K562 (cell line): ENCODE measurements at regions not wholly inside any gene's neighbourhood (a gene's known extent, or its start where the extent isn't known, plus 50 kb on each side); places are given as distances from the start of the nearest gene placed in this dataset.

Experiments
- ATAC-seq: fragments of 200-7000 bp; cut with Tn5 transposase; 3 replicates; pipeline ENCODE4 v1.9.1; 2020; ENCODE audit warnings: moderate library complexity
- BruUV-seq: library from RNA; stranded (reverse); fragments of 400-500 nt; replicated peaks from 2 replicates; lab custom pipeline; 2021; lab: Mats Ljungman, UMichigan
- CTCF ChIA-PET: fragments of 300-600 bp; formaldehyde crosslinking; extraction: SDS; loops from one replicate; lab custom pipeline; 2021; ENCODE audit warnings: low intra/inter-chr PET ratio; lab: Yijun Ruan, JAX
- POLR2A ChIA-PET: fragments of 300-600, 350-650 bp; sonication (Branson Sonifier 250); formaldehyde crosslinking; extraction: SDS; loops from one replicate; lab custom pipeline; 2021; ENCODE audit warnings: antibody characterized with exemption, inconsistent platforms; lab: Yijun Ruan, JAX
- DNase-seq, 4 experiments: peaks; one replicate each; pipeline versions ENCODE4 v3.0.0 to v3.0.0-alpha.2; 2011 to 2018; ENCODE audit warnings: low spot score in 3 of 4, mixed read lengths in 3 of 4; ENCODE audit errors: extremely low read depth in 1 of 4
- FAIRE-seq: peaks from 2 replicates; lab custom pipeline; 2011; peaks lifted over from hg19 to GRCh38; lab: Jason Lieb, UNC
- H2AFZ ChIP-seq: 2 replicates; pipeline ENCODE4 v1.6.0; 2011; ENCODE audit warnings: low read depth, low read length, control low read depth, inconsistent platforms
- H3K27ac ChIP-seq: fragments of 200-600 bp; 3 replicates; pipeline ENCODE4 v1.8.0; 2011; ENCODE audit warnings: low read depth, mild to moderate bottlenecking, control low read depth, inconsistent platforms, low read length, moderate library complexity, mixed read lengths; ENCODE audit errors: extremely low read depth
- H3K27me3 ChIP-seq, 2 experiments: fragments of 300-600 bp in 1 of 2; 2 replicates in 1 of 2; 3 replicates in 1 of 2; pipeline versions ENCODE4 v1.6.0 to v1.8.0; 2011; ENCODE audit warnings: inconsistent platforms in 2 of 2, low read length in 2 of 2, mild to moderate bottlenecking in 1 of 2, mixed read lengths in 1 of 2, moderate library complexity in 1 of 2; ENCODE audit not compliant: control insufficient read depth in 2 of 2, insufficient read depth in 2 of 2
- H3K36me3 ChIP-seq: fragments of 300-600 bp; 3 replicates; pipeline ENCODE4 v1.8.0; 2011; ENCODE audit warnings: mild to moderate bottlenecking, low read length, inconsistent platforms; ENCODE audit not compliant: control insufficient read depth, insufficient read depth
- H3K4me1 ChIP-seq, 2 experiments: fragments of 200-600 bp in 1 of 2; replicated peaks in 1 of 2; 2 replicates in 1 of 2; 3 replicates in 1 of 2; pipeline versions ENCODE4 v1.5.1 to v1.8.0; 2011; ENCODE audit warnings: inconsistent platforms in 2 of 2, low read length in 2 of 2, mild to moderate bottlenecking in 1 of 2, mixed read lengths in 1 of 2, moderate library complexity in 1 of 2; ENCODE audit not compliant: control insufficient read depth in 2 of 2, insufficient read depth in 2 of 2
- H3K4me2 ChIP-seq: 2 replicates; pipeline ENCODE4 v1.6.1; 2011; ENCODE audit warnings: low read length, control low read depth, inconsistent platforms, mixed read lengths; ENCODE audit not compliant: insufficient read depth
- H3K4me3 ChIP-seq: fragments of 200-600 bp; sonication (generic), shearing (Covaris generic); 2 replicates; pipeline ENCODE4 v1.5.1; 2016; ENCODE audit warnings: control low read depth, inconsistent platforms
- H3K79me2 ChIP-seq: fragments of 200-600 bp; 3 replicates; pipeline ENCODE4 v1.8.0; 2011; ENCODE audit warnings: low read length, inconsistent platforms; ENCODE audit not compliant: control insufficient read depth, insufficient read depth
- H3K9ac ChIP-seq, 2 experiments: 2 replicates each; pipeline versions ENCODE4 v1.6.0 to v1.6.1; 2011; ENCODE audit warnings: low read depth in 2 of 2, low read length in 2 of 2, control low read depth in 1 of 2, inconsistent platforms in 1 of 2, mild to moderate bottlenecking in 1 of 2, mixed read lengths in 1 of 2; ENCODE audit not compliant: insufficient read depth in 1 of 2
- H3K9me1 ChIP-seq: one replicate; pipeline ENCODE4 v1.6.0; 2011; ENCODE audit warnings: inconsistent platforms, mild to moderate bottlenecking, low read length, moderate library complexity; ENCODE audit not compliant: control insufficient read depth, insufficient read depth
- H3K9me3 ChIP-seq: replicated peaks from 2 replicates; pipeline ENCODE4 v1.5.1; 2011; ENCODE audit warnings: low read depth, low read length, inconsistent platforms; ENCODE audit not compliant: control insufficient read depth, insufficient read depth
- H4K20me1 ChIP-seq: replicated peaks from 2 replicates; pipeline ENCODE4 v1.6.1; 2011; ENCODE audit warnings: low read length, inconsistent platforms, mixed read lengths; ENCODE audit not compliant: control insufficient read depth, insufficient read depth
- ASH1L ChIP-seq: fragments of 450-650 bp; IDR thresholded peaks from 2 replicates; pipeline ENCODE4 v1.6.1; 2018; ENCODE audit warnings: borderline replicate concordance, mild to moderate bottlenecking, low read depth; ENCODE audit not compliant: partially characterized antibody
- CBX8 ChIP-seq: fragments of 200-600 bp; sonication (generic); IDR thresholded peaks from 2 replicates; pipeline ENCODE4 v1.6.1; 2012; ENCODE audit warnings: borderline replicate concordance, mixed run types, low read depth, mild to moderate bottlenecking, moderate library complexity, mixed read lengths, low read length, control low read depth, inconsistent platforms; ENCODE audit not compliant: poor library complexity, severe bottlenecking; ENCODE audit errors: extremely low read depth
- ELF2 ChIP-seq: fragments of 250-450 bp; sonication (Bioruptor Pico); IDR thresholded peaks from 2 replicates; pipeline ENCODE4 v1.5.0; 2021; ENCODE audit warnings: mild to moderate bottlenecking
- FOXA3 ChIP-seq, 2 experiments: fragments of 450-650 bp in 1 of 2; sonication (generic) in 1 of 2; formaldehyde crosslinking; IDR thresholded peaks in 1 of 2; conservative IDR thresholded peaks in 1 of 2; 2 replicates each; pipeline versions ENCODE4 v1.4.0 to v1.8.0; 2020 to 2022; ENCODE audit warnings: mild to moderate bottlenecking in 2 of 2, missing genetic modification reagents in 1 of 2
- KDM5B ChIP-seq: fragments of 200-600 bp; sonication (generic); IDR thresholded peaks from 2 replicates; pipeline ENCODE4 v1.6.1; 2012; ENCODE audit warnings: low read depth, mild to moderate bottlenecking, moderate library complexity, low read length, control low read depth, inconsistent platforms; ENCODE audit not compliant: insufficient replicate concordance
- KHSRP ChIP-seq: fragments of 450-650 bp; IDR thresholded peaks from 2 replicates; pipeline ENCODE4 v1.6.1; 2017
- MLLT1 ChIP-seq, 2 experiments: fragments of 450-650 bp; IDR thresholded peaks; 2 replicates each; pipeline ENCODE4 v1.6.1; 2016
- RNF2 ChIP-seq: sonication (generic); IDR thresholded peaks from 2 replicates; pipeline ENCODE4 v1.6.1; 2016
- SFPQ ChIP-seq: fragments of 200-400 bp; formaldehyde crosslinking; IDR thresholded peaks from 2 replicates; pipeline ENCODE4 v1.6.1; 2017; ENCODE audit warnings: mild to moderate bottlenecking, low read depth, low read length, moderate library complexity
- ZNF140 ChIP-seq: fragments of 250-450 bp; sonication (Bioruptor Pico); IDR thresholded peaks from 2 replicates; pipeline ENCODE4 v1.8.0; 2021; ENCODE audit warnings: moderate library complexity, mild to moderate bottlenecking, inconsistent platforms
- ZNF644 ChIP-seq: fragments of 200-800 bp; sonication (Bioruptor generic); IDR thresholded peaks from 2 replicates; pipeline ENCODE4 v1.6.1; 2016; ENCODE audit warnings: low read depth, missing genetic modification characterization, missing compliant biosample characterization
- ZNF696 ChIP-seq: fragments of 250-450 bp; sonication (Bioruptor Pico); conservative IDR thresholded peaks from 2 replicates; pipeline ENCODE4 v1.4.0; 2020; ENCODE audit warnings: mild to moderate bottlenecking, moderate library complexity
- ZNF79 ChIP-seq: fragments of 250-450 bp; sonication (Bioruptor Pico); IDR thresholded peaks from 2 replicates; pipeline ENCODE4 v1.4.0; 2020; ENCODE audit warnings: low read depth, mild to moderate bottlenecking, moderate library complexity
- WGBS: fragments of 100-300 bp; shearing (Covaris generic); methylation state at CpG from one replicate; pipeline ENCODE4 v1.1.6; 2016; ENCODE audit warnings: low coverage, mixed read lengths; ENCODE audit not compliant: insufficient coverage; ENCODE audit errors: missing lambda C conversion rate; 5-methylcytosine and 5-hydroxymethylcytosine counted together
- in situ Hi-C: fragments of 300-500 bp; cut with MboI; formaldehyde crosslinking; loops from 4 replicates; pipeline ENCODE4 v1.15.0; 2018; ENCODE audit warnings: inconsistent platforms, mixed read lengths
- intact Hi-C: fragments of 100-400 bp; cut with micrococcal nuclease; formaldehyde crosslinking; loops from 2 replicates; pipeline ENCODE4 v1.14.2; 2022

- intact Hi-C loops = no loop called here
- H4K20me1 ChIP-seq = no peaks in the 10 kb centered on the region
- H3K36me3 ChIP-seq = no peaks in the 10 kb centered on the region
- ATAC-seq (no peak), FAIRE-seq (no peak), DNase-seq (no peak)
- H3K9me1 ChIP-seq = no peaks in the 10 kb centered on the region
- POLR2A ChIA-PET = no interaction called here
- no peaks in the 10 kb centered on the region for H3K4me1 ChIP-seq
- no peak overlapping the region for H2AFZ ChIP-seq
- TF ChIP-seq ZNF696 (CRISPR knock-in tag) (no peak), ZNF644 (tag) (no peak), KHSRP (no peak), KDM5B (no peak), ASH1L (no peak), CBX8 (no peak), RNF2 (no peak), MLLT1 (IDR thresholded peaks at IDR 0.05) (no peak), ELF2 (CRISPR knock-in tag) (no peak), ZNF79 (CRISPR knock-in tag) (no peak), ZNF140 (no peak), FOXA3 (CRISPR knock-in tag; conservative IDR thresholded peaks at IDR 0.05 in 1 of 2, IDR thresholded peaks at IDR 0.05 in 1 of 2) (no peak), SFPQ (no peak)
- H3K27ac ChIP-seq = no peak overlapping the region
- 84% methylated on average over 5 of the region's 5 CpGs for WGBS
- H3K27me3 ChIP-seq = no peaks in the 10 kb centered on the region
- CTCF ChIA-PET = no interaction called here
- BruUV-seq = no TSS peak
- H3K4me3 ChIP-seq = no peak overlapping the region
- no peak overlapping the region for H3K4me2 ChIP-seq
- in situ Hi-C loops = no loop called here
- no peak overlapping the region for H3K9ac ChIP-seq
- H3K79me2 ChIP-seq = no peaks in the 10 kb centered on the region
- H3K9me3 ChIP-seq = peaks cover 2% of the 10 kb centered on the region
Observed at GRCh38 chr3:177308286-177308685, 111.0 kb upstream of the TBL1XR1 start.
